Inflammatory macrophage treated with lipopolysaccharide for 1 hour (primary cell): ENCODE measurements at regions not wholly inside any gene's neighbourhood (a gene's known extent, or its start where the extent isn't known, plus 50 kb on each side); places are given as distances from the start of the nearest gene placed in this dataset.
"Not testable (repeated sequence)": the region's sequence is repeated elsewhere in the genome, so short reads cannot be mapped to it uniquely, and the experiment has no call there.

ENCODE experiments used
- DNase-seq, 2 donors: peaks; one replicate each; pipeline ENCODE4 v3.0.0-alpha.2; 2020 to 2022

- no peak for DNase-seq
Observed at GRCh38 chr5:96529559-96529958, 96.5 kb upstream of the PCSK1 start.

- no peak for DNase-seq
Observed at GRCh38 chr5:96530901-96531300, 97.9 kb upstream of the PCSK1 start.

DNA sequence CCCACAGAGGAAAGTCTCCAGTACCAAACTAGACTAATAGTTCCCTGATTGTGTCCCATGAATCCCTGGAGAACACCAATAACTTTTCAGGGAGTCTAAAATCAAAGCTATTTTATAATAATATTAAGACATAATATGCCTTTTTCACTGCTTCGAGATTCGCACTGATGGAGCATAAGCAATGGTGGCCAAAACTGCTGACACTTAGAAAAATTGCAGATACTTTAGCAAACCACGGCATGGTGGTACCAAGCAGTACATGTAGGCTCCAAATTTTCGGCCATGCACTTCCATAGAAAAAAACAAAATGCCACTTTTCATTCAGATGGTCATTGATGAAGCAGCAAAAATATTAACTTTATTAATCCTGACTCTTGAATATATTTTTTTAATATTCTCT is 100.3 kb upstream of the PCSK1 start:
- no peak for DNase-seq

DNA sequence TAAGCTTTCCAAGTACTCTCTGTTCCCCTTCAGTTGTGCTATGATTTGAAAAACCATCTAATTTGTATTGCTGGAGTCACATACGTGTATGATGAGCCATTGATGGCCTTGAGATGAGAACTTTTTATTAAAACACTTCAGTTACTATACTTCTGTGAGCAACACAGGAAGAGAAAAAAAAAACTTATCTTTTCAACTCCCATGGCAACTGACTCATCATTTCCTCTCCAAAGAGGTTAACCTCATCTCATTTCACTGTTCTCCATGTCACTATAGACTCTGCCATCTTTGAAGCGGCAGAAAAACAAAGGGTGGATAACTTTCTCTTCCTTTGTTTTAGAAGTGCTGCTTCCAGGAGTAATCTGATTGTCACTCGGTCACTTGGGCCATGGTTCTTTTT is 104.3 kb upstream of the PCSK1 start:
- no peak for DNase-seq

DNA sequence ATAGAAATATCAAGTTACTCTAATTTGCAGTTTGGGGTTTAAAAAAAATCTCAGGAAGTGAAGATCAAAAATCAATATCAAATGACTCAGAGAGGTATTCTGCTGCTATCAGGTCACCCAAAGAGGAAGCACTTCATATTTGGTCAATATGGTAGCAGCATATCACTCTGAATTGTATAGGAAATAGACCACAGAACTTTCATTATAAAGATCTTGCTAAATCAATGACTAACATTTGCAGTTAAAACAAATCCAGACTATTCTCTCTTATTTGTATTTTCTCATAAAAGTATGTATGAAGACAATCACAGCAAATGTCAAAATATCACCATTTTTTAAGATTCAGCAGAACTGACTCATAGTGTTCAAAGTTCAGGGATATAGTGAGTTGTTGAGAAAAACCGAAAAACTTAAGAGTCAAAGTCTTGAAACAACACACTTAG is 105.8 kb upstream of the PCSK1 start:
- DNase-seq = no peak

DNA sequence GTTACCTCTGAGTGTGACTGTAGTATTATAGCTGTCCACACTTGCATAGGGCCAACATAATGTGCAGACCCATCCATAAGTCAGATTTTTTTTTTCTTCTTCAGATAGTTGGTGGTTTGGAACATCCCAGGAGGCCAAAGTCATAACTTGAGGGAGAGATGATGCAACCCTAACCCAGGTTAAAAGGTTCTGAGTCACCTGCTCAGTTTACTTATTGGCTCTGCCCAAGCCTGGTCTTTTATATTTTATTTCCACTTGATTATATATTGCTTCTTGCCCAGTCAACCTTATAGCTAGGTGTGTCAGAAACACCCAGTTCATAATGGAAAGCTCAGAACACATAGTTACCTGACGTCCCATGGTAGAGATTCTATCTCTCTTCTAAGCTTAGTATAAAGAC is 113.1 kb upstream of the PCSK1 start:
- DNase-seq = no peak

GRCh38 chr5:96547486-96547885 is 114.4 kb upstream of the PCSK1 start:
- no peak for DNase-seq

GRCh38 chr5:96548905-96549304 is 113.3 kb upstream of the CAST start:
- DNase-seq = no peak

GRCh38 chr5:96560857-96561256 is 101.3 kb upstream of the CAST start:
- DNase-seq = not testable (repeated sequence)

GRCh38 chr5:96562614-96563013 is 99.6 kb upstream of the CAST start:
- no peak for DNase-seq

- DNase-seq = no peak
Observed at GRCh38 chr5:96563816-96564215, 98.4 kb upstream of the CAST start.

GRCh38 chr5:96565582-96566265 is 96.5 kb upstream of the CAST start:
- no peak for DNase-seq

DNA sequence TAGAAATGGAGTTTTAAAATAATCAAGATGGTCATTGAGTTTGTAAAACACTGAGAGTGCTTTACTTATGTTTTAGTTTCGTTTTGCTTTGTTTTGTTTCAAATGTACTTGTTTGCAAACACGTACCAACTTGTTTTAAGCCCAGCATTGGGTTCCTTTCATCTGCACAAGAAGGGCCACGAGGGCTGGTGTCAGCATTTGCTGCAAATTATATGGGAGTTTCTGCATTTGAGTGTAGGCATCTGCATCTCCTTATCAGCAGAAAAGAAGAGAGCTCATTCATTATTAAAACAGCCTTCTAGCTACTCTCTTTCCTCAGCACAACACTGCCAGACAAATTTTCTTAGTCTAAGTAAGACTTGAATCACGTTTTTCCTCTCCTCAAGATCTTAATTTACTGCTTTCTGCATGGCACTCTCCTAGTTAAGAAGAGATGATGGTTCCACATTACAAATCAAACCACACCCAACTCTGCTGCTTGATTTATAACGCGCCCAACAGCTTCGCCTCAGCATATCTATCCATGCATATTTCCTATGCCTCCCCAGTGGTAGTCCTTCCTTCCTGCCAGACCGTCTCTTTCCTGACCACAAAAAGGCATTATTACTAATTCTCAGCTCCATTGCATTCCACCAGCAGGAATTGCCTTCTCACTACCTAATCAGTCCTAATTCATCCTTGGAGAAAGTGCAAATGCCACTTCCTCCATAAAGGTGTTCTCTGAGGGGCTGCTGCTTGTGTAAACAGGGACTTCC is 95.2 kb upstream of the CAST start:
- no peak for DNase-seq

DNA sequence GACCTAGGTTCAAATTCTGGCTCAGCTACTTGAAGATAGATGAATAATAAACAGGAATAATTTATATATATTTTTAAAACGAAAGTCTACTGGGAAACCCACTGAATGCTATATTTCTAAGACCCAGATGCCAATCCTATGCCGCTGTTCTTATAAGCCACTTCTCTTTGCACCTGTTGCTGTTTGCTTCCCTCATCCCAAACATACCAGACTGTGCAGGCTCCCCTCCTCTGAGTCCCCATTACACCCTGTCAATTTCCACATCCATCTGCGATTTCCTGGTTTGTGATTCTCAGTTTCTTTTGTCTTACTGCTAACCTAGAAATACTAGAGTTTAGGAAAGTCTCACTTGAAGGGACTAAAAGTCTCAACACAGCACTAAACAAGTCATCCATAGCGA is 92.8 kb upstream of the CAST start:
- DNase-seq = no peak

DNA sequence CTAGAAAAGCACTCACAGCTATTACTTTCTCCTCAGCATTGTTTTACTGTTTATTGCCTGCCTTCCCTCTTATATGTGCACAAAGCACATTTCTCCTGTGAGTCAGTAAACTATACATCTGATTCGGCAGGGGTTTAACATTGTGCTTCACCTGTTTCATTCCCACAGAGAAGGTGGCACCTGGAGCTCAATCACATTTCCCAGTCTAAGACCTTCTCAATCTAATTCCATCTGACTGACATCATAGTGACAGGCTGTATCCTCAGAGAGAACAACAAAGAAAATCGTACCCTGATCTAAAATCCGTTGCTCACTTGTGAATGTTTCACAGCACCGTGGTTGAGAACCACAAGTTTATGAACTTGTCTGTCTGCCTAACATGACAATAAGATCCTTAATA is 92.4 kb upstream of the CAST start:
- no peak for DNase-seq

- DNase-seq = no peak
Observed at GRCh38 chr5:96572864-96573512, 89.2 kb upstream of the CAST start.

DNA sequence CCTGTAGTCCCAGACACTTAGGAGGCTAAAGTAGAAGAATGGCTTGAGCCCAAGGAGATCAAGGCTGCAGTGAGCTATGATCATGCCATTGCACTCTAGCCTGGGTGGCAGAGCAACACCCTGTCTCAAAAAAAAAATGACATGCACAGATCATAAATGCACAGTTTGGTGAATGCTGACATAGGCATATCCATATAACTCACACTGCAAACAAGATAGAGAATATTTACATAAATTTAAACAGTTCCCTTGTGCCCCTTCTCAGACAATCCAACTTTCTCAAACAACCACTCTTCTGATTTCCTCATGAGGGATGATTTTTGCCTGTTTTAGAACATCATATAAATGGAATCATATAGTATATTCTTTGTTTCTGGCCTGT is 88.7 kb upstream of the CAST start:
- no peak for DNase-seq

GRCh38 chr5:96576876-96577275 is 85.3 kb upstream of the CAST start:
- no peak for DNase-seq

- no peak for DNase-seq
Observed at GRCh38 chr5:96577909-96578308, 84.3 kb upstream of the CAST start.

DNA sequence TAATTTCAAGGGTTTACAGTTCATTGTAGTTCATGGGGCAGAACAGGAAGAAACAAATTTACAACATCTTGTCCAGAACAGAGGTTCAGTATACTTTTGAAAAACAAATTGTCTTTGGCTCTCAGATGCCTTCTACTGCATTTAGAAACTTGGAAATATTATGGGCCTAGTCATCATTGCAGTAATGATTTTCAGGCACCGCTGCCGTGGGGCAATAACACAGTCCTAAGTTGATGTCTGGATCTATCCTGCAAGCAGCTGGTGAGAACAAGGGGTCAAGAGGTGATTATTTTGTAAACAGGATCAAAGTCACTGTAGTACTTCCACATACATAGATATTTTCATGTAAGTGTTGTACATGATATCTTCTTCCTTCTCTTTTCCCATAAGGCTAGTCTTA is 82.5 kb upstream of the CAST start:
- no peak for DNase-seq

DNA sequence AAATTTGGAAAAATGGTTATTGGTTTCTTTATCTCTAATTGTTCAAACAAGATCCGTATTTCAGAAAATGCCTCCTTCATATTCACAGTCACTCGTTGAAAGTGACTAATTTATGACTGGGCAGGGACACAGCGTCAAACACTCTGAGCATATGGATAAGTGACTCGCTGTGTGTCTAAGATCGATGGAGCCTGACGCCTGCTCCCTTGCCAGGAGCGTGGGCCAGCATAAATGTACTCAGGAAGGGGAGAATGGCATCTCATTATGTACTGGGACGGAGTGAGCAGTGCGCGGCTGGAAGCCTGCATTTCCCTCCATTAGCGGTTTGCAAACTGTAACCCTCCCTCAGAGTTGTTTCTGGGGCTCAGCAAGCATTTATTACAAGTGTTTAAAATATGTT is 79.8 kb upstream of the CAST start:
- DNase-seq = no peak

DNA sequence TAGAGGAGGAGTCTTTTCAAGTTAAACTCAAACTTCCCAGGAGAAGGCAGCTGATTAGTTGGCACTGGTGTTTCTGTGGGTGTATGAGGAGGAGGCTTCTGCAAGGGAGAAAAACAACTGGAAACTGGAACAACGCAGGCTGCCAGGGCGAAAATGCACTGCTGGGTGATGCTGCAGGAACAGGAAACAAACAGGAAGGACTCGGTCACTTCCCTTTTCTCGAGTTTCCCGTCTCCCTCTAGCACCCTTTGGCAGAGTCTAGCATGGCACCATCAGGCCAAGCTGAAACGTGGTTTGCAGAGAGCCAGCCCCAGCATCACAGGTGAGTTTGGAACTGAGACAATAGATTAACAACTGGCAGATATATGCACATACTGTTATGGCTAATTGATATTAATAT is 77.5 kb upstream of the CAST start:
- DNase-seq = peak; percentile 15 to 53

- DNase-seq = no peak
Observed at GRCh38 chr5:96588539-96588938, 73.6 kb upstream of the CAST start.

DNA sequence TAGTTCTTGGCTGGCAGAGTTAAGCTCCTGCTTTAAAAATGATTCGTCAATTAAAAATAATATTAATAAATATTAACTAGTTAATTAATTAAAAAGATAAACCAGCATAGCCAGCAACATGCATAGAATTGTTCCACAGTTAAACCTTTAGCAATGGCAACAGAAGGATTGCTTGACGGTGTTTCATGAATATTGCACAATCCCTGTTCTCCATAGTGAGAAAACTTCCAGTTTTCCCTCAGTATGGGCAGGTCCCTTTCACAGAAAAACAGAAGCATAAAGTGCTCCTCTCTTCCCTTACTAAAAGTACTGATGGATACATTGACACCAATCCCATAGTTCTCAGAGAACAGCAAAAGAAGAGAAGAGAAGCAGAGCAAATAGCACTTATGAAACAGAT is 71.4 kb upstream of the CAST start:
- DNase-seq = peak in 1 of 2 donors; percentile 13
